ENCODE measurements at regions not wholly inside any gene's neighbourhood (a gene's known extent, or its start where the extent isn't known, plus 50 kb on each side); places are given as distances from the start of the nearest gene placed in this dataset.
A peak's percentile ranks its signal among the peaks of the same experiment; 100 is the strongest.
"Not testable (repeated sequence)": the region's sequence is repeated elsewhere in the genome, so short reads cannot be mapped to it uniquely, and the experiment has no call there.

DNA sequence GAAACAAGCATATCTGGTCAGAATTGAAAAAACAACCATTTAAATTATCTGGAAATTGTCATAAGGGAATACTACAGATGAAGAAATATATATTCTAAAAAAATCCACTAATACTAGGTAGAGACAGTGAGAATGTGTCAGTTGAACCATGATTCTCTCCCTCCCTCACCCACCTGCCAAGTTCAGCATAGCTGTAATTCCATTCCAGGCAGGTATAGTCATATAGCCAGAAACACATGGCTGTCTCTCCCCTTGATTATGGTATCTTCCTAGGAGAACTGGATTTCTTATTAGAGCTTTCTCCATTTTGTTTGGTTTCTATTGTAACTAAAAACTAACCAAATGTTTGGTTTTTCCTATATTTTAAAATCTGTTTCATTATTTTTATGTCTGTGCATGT is 509.2 kb downstream of the CDH10 start:
- DNase-seq (ENCODE audit: low read depth), result no peak

DNA sequence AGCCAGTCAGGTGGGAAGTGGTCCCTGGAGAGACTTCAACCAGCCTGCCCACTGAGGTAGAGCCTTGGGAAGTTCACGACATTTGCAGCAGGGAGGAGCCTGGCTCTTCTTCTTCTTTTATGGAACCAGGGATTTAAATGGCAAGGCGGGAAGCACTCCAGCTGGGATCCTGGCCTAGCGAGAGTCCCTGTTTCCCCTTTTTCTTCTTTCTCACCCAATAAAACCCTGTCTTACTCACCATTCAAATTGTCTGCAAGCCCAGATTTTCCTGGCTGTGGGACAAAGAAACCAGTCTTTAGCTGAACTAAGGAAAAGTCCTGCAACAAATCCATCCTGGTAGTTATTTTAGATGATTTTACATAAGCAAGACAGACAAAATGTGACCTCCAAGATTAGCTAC is 503.7 kb downstream of the CDH10 start:
- DNase-seq (ENCODE audit: low read depth), result no peak

DNA sequence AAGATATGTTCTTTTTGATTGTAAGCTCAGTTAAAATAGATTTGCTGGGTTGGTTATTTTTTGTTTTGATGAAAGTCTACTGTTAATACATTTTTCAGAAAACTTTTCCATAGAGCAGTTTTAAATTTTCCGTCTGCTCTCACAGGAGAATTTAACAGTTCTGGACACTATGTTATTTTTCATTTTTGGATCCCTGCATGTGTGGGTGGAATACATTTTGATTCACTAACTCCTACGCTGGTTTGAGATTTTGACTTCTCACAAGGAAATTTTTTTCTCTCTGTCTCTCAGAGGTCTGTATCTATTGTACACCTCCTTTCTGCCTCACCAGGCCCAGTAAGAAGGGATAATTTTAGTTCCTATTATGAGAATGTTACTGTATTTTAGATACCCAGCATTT is 502.4 kb downstream of the CDH10 start:
- no peak for DNase-seq (ENCODE audit: low read depth)

DNA sequence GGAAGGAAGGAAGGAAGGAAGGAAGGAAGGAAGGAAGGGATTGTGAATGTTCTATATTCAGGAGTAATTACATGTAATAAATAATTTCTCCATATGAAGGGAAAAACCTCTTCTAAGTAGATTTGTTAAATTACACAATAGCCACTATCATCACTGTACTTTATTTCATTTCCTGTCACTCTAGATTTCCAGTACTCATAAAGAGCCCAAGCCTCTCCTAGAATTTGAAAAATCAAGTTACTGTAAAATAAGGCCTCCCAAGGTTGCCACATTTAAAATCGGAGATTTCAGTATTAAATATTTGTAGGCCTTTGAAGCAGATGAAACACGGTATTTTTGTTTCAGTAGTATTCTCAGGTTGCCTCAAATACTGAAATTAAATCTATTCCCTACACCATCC is 499.0 kb downstream of the CDH10 start:
- DNase-seq (ENCODE audit: low read depth), result no peak

DNA sequence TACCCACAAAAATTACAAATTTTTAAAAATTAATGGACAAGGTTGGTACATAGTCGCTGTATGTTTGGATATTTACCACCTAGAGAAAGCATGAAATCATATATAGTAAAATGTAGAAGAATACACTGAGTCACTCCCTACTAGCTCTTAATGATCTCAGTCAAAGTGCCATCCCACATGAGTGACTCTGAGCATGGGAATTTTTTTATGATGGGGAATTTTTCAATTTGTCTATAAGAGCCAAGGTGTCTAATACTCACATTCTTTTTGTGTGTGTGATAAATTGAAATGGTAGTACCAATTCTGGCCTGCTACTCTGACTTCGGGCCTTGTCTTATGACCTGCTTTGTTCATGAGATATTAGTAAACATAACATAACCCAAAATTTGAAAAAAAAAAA is 483.2 kb downstream of the CDH10 start:
- DNase-seq (ENCODE audit: low read depth), result peak; percentile 23

DNA sequence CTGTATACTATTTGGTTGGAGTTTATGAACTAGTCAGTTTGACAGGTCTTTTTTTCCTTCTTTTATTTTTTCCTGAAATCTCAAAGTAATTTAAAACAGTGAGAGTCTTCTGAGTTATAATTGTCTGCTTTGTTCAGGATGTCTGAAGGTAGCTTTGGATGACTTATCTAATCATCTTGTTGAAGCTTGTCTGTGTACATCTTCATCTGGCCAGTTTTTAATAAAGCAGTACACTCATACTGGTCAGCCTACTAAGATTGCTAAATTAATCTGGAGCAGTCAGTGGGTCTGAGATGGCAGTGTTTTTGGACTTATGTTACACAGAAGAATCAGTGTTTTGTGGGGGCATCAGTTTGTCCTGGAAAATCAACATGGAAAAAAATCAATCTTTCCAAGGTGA is 482.4 kb downstream of the CDH10 start:
- DNase-seq (ENCODE audit: low read depth), result no peak

DNA sequence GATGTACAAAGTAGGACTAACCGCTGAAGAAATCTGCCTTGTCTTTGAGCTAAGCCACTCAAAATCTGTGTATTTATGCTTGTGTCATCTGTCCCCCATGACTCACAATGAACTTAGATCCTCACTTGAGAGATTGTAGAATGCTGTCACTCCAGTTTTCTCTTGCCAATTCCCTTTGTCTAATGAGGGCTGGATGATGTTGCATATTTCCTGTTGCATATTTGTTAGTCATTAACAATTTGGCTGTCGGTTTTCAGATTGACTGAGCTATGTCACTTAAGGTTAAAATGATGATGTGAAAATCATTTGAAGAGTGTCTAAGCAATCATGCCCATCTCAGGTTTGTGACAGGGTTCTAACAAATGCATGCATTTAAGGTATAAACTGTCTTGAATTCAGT is 481.7 kb downstream of the CDH10 start:
- peak; percentile 64 for DNase-seq (ENCODE audit: low read depth)

DNA sequence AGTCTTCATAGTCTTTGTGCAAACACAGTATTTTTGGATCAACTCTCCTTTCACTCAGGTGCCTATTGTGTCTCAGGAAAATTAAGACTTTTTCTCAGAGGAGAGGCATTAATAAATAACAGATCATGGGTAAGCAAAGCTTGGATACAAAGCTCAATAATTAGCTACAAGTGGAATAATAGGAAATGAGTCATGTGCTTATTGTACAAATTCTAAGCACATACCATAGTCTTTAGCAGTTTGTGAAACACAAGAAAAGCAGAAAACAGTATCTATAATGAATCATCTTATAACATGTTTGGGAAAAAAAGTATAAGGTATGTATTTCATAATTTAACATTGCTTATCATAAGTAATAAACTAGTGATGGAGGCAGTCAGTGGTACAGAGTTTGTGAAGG is 477.0 kb downstream of the CDH10 start:
- DNase-seq (ENCODE audit: low read depth), result no peak

DNA sequence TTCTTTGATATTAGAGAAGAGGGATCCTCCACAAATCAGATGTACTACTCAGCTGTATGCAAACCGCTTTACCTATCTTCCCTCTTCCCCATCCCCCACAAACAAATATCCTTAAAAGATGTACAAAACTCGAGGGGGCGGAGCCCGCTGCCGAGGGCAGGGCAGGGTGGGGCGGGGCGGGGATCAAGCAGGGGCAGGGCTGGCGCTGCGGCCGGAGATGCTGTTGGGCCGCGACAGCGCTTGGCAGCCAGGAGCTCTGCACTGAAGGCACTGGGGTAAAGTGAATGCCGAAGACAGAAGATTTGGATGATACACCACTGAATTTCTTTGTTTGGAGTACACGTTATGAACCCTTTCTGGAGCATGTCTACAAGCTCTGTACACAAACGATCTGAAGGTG is 474.8 kb downstream of the CDH10 start:
- no peak for DNase-seq (ENCODE audit: low read depth)

DNA sequence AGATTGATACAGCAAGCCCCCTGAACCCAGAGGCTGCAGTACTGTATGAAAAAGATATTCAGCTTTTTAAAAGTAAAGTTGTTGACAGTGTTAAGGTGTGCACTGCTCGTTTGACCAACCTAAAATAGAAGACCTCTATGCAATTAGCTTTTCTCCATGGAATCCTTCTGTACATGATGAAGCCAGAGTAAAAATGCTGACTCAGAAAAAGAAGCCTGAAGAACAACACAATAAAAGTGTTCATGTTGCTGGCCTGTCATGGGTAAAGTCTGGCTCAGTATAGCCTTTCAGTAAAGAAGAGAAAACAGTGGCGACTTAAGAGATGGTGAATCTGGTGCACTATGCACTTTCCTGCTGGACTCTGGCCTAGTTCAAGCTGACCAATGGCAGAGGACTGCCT is 473.8 kb downstream of the CDH10 start:
- DNase-seq (ENCODE audit: low read depth), result not testable (repeated sequence)

DNA sequence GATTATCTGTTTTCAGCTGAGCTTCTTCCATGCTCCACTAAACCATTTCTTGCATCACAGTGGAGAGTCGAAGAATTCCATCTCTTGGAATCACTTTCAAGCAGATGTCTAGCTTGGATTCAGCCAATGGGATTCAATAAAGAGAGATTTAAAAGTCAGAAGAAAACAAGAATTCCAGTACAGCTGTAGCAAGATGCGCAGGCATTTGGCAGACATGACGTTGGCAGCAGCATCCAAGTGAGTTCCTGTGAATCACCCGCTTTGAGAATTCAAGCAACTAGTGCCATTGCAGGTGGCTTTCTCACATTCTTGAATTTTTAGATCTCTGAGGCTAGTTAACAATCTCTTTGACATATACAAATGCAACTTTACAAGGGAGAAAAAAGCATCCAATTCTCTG is 467.0 kb downstream of the CDH10 start:
- DNase-seq (ENCODE audit: low read depth), result peak; percentile 11

DNA sequence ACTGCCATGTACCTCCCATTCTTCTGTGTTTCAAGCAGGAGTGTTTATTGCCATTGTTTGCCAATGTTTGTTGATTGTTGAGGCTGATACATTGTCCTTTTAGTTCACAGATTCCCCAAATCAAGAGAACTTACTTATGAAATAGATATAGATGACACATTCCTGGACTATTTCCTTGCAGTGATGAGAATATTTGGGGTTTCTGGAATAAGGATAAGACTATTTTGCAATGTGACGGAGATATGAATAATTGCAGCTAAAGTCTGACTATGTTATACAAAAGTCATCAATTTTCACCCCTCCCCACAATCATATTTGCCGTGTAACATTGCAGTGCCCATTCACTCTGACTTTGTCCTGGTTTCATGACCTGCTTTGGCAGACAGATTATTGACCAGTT is 460.8 kb downstream of the CDH10 start:
- no peak for DNase-seq (ENCODE audit: low read depth)

DNA sequence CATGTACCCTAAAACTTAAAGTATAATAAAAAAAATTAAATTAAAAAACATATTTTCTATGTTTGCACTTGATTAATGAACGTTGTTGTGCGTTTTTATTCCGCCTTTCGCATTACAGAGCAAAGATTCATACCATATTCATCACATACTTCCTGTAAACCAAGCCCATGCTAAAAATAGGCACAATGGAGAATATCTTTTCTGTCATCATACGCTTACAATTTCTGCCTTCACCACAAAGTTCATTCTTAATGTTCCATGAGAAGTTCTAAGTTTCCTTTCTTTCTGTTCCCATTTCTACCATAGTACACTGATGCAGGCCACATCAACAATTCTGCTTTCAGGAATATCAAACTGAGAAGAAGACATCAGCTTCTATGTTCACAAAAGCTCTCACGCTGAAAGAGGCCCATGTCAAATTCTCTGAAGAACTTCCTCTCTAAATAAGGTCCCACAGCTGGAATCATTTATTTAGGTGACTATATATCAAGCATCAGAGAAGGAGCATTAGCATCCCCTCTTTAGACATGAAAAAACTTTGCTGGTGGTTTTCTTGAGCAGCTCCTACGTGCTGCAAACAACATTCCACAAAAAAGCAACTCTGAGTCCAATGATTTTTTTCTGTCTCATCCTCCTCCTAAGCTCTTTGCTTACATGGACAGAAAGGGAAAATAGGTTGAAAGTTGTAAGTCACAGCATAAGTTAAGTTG is 456.4 kb downstream of the CDH10 start:
- no peak for DNase-seq (ENCODE audit: low read depth)

DNA sequence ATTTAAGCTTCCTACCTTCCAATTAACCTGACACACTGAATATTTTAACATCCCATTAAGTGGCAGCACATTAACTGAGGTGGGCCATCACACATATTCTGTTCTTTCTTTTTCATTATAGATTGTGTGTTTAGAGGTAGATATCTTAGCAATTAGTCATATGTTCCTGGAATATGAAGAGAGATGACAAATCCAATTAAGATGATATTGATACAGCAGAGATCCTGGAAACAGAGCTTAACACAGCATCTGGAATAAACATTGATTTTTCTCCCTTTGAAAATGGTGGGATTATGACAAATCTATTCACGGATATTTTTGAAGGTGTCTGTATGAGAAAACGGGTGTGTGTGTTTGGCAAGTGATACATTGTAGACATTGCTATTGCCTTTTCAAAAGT is 448.0 kb downstream of the CDH10 start:
- no peak for DNase-seq (ENCODE audit: low read depth)

DNA sequence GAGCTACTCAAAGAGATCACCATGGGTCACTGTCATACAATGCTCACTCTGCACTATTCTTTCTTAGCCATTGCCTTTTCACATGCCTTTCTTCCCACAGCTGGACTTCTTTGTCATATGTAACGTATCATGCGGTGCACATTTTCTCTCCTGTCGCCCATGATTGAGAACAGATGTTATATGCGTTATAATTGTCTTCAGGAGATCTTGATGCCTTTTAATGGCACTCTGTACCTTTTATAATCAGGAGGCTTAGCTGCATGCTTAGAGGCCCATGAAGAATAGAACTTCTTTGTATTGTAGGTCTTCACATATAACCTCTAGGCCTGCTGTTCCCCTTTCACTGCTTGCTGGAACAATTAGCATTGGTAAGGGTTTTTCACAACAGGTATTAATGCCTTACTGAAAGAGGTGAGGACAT is 436.1 kb downstream of the CDH10 start:
- DNase-seq (ENCODE audit: low read depth), result no peak

DNA sequence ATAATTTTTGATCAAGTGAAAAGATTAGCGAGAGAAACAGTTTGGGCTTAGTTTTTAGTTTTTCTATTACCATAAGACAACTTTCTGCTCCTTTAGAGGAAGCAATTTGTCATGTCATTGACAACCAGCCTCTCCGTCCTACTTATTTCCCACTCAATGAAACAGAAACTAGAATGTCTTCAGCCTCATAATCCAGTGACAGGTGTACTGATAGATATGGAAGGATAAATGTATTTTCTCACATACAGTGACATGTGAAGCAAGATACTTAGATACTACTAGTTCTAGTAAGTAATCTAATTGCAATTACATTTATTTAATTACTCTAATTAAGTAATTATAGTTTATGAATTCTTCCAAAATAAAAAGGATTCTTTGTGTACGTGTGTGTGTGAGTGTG is 429.7 kb downstream of the CDH10 start:
- DNase-seq (ENCODE audit: low read depth), result no peak

DNA sequence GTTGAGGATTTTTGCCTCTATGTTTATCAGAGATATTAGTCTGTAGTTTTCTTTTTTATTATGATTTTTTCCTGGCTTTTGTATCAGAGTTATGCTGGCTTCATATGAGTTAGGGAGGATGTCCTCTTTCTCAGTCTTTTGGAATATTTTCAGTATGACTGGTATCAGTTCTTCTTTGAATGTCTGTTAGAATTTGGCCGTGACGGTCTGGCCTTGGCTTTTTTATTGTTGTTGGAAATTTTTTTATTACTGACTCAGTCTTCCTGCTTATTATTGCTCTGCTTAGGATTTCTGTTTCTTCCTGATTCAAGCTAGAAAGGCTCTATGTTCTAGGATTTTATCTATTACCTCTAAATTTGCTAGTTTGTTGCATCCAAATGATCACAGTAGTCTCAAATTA is 421.9 kb downstream of the CDH10 start:
- DNase-seq (ENCODE audit: low read depth), result peak; percentile 66

DNA sequence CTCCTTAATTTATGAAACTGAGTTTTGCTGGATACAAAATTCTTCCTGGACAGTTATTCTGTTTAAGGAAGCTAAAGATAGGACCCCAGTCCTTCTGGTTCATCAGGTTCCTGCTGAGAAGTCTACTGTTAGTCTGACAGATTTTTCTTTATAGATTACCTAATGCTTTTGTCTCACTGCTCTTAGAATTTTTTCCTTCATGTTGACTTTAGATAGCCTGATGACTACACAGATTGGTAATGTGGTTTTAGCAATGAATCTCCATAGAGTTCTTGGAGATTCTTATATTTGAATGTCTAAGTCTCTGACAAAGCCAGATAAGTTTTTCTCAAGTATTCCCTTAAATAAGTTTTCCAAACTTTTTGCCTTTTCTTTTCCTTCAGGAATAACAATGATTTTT is 419.7 kb downstream of the CDH10 start:
- no peak for DNase-seq (ENCODE audit: low read depth)

DNA sequence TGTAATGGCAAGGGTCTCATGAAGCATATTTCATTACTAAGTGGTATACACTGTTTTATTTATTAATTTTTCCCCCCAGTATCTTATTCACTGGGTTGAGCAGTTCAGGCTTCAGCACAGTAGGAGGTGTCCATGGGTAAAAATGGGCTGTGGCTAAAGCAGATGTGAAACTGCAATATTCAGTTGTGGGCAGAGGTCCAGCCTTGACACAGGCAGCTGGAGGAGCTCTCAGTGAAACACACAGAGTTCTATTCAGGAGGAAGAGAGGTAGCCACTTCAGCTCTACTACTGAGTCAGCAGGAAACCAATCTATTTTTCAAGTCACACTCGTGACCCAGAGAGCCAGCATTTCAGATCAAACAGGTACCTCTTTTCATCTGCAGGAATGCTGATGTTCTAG is 418.3 kb downstream of the CDH10 start:
- peak; percentile 52 for DNase-seq (ENCODE audit: low read depth)

DNA sequence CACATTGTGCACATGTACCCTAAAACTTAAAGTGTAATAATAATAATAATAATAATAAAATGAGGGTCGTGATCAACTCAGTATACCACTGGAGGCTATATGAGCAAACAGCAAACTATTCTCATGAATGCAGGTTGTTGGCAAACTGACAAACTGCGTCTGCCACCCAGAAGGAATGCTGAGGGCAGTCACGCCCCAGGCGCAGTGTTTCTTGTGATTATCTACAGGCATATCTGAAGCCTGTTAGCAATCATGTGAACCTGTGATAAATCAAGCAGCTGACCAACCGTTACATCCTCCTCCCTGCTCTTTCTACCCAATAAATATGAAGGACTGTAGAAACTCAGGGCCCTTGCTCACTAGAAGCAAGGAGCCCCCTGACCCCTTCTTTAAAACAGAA is 416.9 kb downstream of the CDH10 start:
- not testable (repeated sequence) for DNase-seq (ENCODE audit: low read depth)

DNA sequence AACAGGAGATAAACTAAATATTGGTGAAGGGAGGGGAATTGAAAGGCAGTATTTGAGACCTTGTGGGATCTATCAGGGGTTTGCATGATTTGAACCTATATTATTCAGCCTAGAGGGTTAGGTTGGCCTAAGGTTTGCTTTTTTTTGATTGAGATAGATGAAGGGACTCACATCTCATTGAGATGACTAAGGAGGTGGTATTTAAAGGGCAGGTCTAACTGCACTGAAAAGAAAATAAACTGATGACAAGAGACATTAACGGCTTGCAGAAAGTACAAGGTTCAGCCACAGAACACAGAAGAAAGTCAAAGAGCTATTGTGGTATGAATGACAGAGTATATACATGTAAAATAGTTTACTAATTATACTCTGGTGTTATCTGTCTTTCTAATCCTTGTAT is 412.7 kb downstream of the CDH10 start:
- DNase-seq (ENCODE audit: low read depth), result no peak

DNA sequence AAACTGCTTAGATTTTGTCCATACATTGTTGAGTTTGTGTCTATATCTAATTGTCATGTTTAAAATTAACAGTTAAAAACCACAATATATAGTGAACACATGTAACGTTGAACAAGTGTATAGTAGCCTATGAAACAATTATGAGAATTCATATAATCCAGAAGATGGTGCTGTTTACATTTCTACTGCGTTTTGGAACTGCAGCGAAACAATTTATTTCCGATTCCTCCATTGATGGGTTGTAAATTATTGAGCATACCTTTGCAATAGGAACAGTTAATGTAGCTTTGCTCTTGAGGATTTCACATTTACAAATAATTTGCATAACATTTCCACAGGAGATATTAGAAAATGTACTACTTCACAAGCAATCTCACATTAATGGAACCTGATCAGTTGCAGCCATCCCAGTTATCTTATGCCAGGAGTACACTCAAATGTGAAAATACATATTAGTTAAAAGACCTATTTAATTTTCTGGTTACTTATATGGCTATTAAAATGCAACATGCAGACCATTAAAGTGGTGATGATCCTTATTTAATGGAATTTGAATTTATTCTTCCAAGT is 411.8 kb downstream of the CDH10 start:
- no peak for DNase-seq (ENCODE audit: low read depth)

DNA sequence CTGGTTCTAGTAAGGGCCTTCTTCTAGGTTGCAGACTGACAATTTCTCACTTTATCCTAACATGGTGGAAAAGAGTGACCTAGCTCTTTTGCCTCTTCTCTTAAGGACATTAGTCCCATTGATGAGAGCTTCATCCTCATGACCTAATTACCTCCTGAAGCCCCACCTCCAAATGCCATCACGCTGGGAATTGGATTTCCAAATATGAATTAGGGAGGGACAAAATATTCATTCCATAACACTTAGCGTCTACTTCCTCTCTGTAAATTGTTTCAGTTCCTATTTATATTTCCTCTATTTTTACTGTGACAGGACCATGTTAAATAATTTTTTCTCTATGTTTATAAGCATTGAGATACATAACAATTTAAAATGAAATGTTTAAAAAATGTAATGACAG is 408.8 kb downstream of the CDH10 start:
- no peak for DNase-seq (ENCODE audit: low read depth)

DNA sequence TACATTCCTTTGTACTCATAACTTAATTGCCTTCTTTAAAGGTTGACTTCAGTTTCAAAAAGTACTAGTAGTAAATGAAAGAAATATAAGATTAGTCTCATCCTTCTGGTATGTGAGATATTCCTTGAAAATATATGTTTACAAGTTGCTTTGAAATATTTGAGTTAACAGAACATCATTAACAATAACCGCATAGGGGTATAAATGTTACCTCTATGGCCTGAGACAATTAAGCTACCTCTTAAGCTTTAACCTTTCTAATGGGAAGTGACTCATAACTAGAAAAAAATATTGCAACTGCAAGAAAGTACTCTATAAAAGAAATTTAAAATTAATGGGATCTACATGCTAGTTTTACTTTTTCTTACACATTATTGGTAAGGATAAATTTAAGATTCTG is 399.0 kb downstream of the CDH10 start:
- DNase-seq (ENCODE audit: low read depth), result no peak

Measured in HT1080 (cell line).